ENCODE measurements at regions not wholly inside any gene's neighbourhood (a gene's known extent, or its start where the extent isn't known, plus 50 kb on each side); places are given as distances from the start of the nearest gene placed in this dataset.

GRCh38 chr7:91431601-91432000 is 167.4 kb downstream of the FZD1 start:
- TF ChIP-seq POLR2AphosphoS5 (IDR thresholded peaks at IDR 0.05) (no peak), EZH2 (IDR thresholded peaks at IDR 0.05; ENCODE audit: borderline replicate concordance, insufficient read depth, low read length, poor library complexity, severe bottlenecking) (no peak)
- TF ChIP-seq, protein P1, sequence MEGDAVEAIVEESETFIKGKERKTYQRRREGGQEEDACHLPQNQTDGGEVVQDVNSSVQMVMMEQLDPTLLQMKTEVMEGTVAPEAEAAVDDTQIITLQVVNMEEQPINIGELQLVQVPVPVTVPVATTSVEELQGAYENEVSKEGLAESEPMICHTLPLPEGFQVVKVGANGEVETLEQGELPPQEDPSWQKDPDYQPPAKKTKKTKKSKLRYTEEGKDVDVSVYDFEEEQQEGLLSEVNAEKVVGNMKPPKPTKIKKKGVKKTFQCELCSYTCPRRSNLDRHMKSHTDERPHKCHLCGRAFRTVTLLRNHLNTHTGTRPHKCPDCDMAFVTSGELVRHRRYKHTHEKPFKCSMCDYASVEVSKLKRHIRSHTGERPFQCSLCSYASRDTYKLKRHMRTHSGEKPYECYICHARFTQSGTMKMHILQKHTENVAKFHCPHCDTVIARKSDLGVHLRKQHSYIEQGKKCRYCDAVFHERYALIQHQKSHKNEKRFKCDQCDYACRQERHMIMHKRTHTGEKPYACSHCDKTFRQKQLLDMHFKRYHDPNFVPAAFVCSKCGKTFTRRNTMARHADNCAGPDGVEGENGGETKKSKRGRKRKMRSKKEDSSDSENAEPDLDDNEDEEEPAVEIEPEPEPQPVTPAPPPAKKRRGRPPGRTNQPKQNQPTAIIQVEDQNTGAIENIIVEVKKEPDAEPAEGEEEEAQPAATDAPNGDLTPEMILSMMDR (IDR thresholded peaks at IDR 0.05; ENCODE audit: poor library complexity, severe bottlenecking), result no peak
- TF ChIP-seq, protein P2, sequence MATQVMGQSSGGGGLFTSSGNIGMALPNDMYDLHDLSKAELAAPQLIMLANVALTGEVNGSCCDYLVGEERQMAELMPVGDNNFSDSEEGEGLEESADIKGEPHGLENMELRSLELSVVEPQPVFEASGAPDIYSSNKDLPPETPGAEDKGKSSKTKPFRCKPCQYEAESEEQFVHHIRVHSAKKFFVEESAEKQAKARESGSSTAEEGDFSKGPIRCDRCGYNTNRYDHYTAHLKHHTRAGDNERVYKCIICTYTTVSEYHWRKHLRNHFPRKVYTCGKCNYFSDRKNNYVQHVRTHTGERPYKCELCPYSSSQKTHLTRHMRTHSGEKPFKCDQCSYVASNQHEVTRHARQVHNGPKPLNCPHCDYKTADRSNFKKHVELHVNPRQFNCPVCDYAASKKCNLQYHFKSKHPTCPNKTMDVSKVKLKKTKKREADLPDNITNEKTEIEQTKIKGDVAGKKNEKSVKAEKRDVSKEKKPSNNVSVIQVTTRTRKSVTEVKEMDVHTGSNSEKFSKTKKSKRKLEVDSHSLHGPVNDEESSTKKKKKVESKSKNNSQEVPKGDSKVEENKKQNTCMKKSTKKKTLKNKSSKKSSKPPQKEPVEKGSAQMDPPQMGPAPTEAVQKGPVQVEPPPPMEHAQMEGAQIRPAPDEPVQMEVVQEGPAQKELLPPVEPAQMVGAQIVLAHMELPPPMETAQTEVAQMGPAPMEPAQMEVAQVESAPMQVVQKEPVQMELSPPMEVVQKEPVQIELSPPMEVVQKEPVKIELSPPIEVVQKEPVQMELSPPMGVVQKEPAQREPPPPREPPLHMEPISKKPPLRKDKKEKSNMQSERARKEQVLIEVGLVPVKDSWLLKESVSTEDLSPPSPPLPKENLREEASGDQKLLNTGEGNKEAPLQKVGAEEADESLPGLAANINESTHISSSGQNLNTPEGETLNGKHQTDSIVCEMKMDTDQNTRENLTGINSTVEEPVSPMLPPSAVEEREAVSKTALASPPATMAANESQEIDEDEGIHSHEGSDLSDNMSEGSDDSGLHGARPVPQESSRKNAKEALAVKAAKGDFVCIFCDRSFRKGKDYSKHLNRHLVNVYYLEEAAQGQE (IDR thresholded peaks at IDR 0.05; ENCODE audit: borderline replicate concordance), result no peak

Data from neural cell (in vitro differentiated cells).